ENCODE measurements at regions not wholly inside any gene's neighbourhood (a gene's known extent, or its start where the extent isn't known, plus 50 kb on each side); places are given as distances from the start of the nearest gene placed in this dataset.

DNA sequence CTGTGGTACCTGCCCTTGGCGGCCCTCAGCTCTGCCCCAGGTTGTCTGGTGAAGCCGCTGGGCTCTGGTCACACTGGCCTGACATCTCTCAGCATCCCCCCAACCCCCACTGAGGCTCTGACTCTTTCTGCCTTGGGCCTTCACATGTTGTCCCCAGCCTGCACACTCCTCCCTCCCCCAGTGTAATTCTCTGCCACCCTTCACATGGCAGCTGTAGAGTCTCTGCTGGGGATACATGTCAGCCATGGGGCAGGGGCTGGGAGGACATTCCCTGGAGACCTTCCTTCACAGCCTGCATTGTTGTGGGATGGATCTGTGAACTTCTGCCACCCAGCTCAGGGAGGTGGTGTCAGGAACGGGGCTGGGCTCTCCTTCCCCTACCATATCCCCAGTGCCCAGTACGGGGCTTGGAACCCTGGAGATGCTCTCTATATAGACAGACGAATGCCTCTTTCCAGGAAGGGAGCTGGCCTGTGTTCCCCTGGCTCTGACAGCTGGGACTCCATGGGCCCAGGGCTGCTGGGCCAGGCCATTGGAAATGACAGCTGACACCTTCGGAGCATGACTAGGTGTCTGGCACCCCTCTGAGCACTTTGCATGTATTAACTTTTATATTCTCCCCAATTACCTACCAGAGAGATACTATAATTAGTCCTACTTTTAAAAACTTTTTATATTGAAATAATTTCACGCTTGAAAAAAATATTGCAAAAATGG lies 151.5 kb downstream of the INHBB start:
- peaks cover 88% of the 10 kb centered on the region for H3K27me3 Mint-ChIP-seq (ENCODE audit: low read depth)
- Histone ChIP-seq H3K23ac (ENCODE audit: insufficient read length, low read depth, low read length) (no peak overlapping the region), H3K18ac (ENCODE audit: insufficient read length, low read depth, low read length) (no peak overlapping the region), H4K91ac (ENCODE audit: insufficient read length, low read depth, low read length) (no peak overlapping the region), H2BK15ac (ENCODE audit: low read depth, low read length) (no peak overlapping the region), H3K4ac (ENCODE audit: low read depth, low read length) (no peak overlapping the region), H3K14ac (ENCODE audit: insufficient read depth, low read length) (no peak overlapping the region; the same call in 1 of the 2 replicates), H3K79me1 (ENCODE audit: insufficient read depth, low read depth, low read length, poor library complexity, severe bottlenecking) (no peaks in the 10 kb centered on the region), H3K4me1 (ENCODE audit: insufficient read depth, low read length) (no peaks in the 10 kb centered on the region), H3T11ph (ENCODE audit: low read length) (no peak overlapping the region), H3K27me3 (ENCODE audit: insufficient read depth, low read length) (no peaks in the 10 kb centered on the region; the same call in 1 of the 2 replicates), H2BK20ac (ENCODE audit: low read depth, low read length, poor library complexity, severe bottlenecking) (no peak overlapping the region), H2BK5ac (ENCODE audit: insufficient read length, low read length) (no peak overlapping the region), H3K23me2 (ENCODE audit: insufficient read length, low read depth, low read length, poor library complexity, severe bottlenecking) (no peaks in the 10 kb centered on the region), H2BK12ac (ENCODE audit: insufficient read length, low read depth, low read length) (no peak overlapping the region), H3K4me2 (ENCODE audit: insufficient read depth, insufficient read length, low read length) (no peak overlapping the region), H2AFZ (ENCODE audit: low read length) (no peak overlapping the region), H4K8ac (replicated peaks; ENCODE audit: insufficient read length, low read depth, low read length) (no peak overlapping the region), H3K79me2 (ENCODE audit: insufficient read depth, low read length) (no peaks in the 10 kb centered on the region), H3K27ac (ENCODE audit: insufficient read length, low read depth, low read length) (no peak overlapping the region), H4K20me1 (ENCODE audit: control insufficient read depth, insufficient read depth, insufficient read length) (no peaks in the 10 kb centered on the region), H2BK120ac (ENCODE audit: low read depth, low read length, poor library complexity, severe bottlenecking) (no peak overlapping the region), H2AK5ac (ENCODE audit: insufficient read length, low read length) (no peak overlapping the region), H3K56ac (ENCODE audit: insufficient read length, low read depth, low read length) (no peak overlapping the region), H3K9ac (ENCODE audit: extremely low read depth, insufficient read length, low read length) (no peak overlapping the region), H3K9me3 (ENCODE audit: control insufficient read depth, low read depth, low read length) (no peaks in the 10 kb centered on the region), H4K5ac (ENCODE audit: insufficient read length, low read depth, low read length) (no peak overlapping the region)
- no peak overlapping the region for H3K27ac Mint-ChIP-seq
- no peak for DNase-seq
- TF ChIP-seq, protein P1, sequence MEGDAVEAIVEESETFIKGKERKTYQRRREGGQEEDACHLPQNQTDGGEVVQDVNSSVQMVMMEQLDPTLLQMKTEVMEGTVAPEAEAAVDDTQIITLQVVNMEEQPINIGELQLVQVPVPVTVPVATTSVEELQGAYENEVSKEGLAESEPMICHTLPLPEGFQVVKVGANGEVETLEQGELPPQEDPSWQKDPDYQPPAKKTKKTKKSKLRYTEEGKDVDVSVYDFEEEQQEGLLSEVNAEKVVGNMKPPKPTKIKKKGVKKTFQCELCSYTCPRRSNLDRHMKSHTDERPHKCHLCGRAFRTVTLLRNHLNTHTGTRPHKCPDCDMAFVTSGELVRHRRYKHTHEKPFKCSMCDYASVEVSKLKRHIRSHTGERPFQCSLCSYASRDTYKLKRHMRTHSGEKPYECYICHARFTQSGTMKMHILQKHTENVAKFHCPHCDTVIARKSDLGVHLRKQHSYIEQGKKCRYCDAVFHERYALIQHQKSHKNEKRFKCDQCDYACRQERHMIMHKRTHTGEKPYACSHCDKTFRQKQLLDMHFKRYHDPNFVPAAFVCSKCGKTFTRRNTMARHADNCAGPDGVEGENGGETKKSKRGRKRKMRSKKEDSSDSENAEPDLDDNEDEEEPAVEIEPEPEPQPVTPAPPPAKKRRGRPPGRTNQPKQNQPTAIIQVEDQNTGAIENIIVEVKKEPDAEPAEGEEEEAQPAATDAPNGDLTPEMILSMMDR (conservative IDR thresholded peaks at IDR 0.05): no peak
- H3K4me3 Mint-ChIP-seq: no peak overlapping the region
- no peaks in the 10 kb centered on the region; a peak in 1 of 5 replicates for H3K9me3 Mint-ChIP-seq
- peaks cover 0 to 3% of the 10 kb centered on the region in 2 experiments; a peak in 1 of 4 replicates for H3K4me1 Mint-ChIP-seq
- H3K36me3 Mint-ChIP-seq (ENCODE audit: insufficient read depth in 1 of 3, low read depth in 3 of 3): no peaks in the 10 kb centered on the region
- WGBS (ENCODE audit: extremely low coverage, insufficient read length, low lambda C conversion rate): no CpG with 5 or more reads among the region's 7 CpGs

Data from H9 (cell line).